ENCODE measurements at regions not wholly inside any gene's neighbourhood (a gene's known extent, or its start where the extent isn't known, plus 50 kb on each side); places are given as distances from the start of the nearest gene placed in this dataset.

- TF ChIP-seq IRF5 (IDR thresholded peaks at IDR 0.05; ENCODE audit: borderline replicate concordance) (no peak), TCF12 (IDR thresholded peaks at IDR 0.05; ENCODE audit: low read depth, low read length) (0 out of 2 replicates have a peak, but pooled peaks have one; percentile 15), POLR2AphosphoS5 (IDR thresholded peaks at IDR 0.05; ENCODE audit: low read length) (no peak), EZH2 (IDR thresholded peaks at IDR 0.05; ENCODE audit: borderline replicate concordance, control insufficient read depth, low read depth, low read length) (no peak), PKNOX1 (IDR thresholded peaks at IDR 0.05) (no peak), TCF7 (IDR thresholded peaks at IDR 0.05; ENCODE audit: borderline replicate concordance) (peak; percentile 79; the same call in 1 of the 2 replicates)
Observed at GRCh38 chr12:88299567-88300101, 157.5 kb downstream of the TMTC3 start (continued).

- no peaks in the 10 kb centered on the region for H3K36me3 ChIP-seq (ENCODE audit: control insufficient read depth in 2 of 2, insufficient read depth in 2 of 2, low read length in 1 of 2)
- no peak overlapping the region for H3K4me2 ChIP-seq (ENCODE audit: control insufficient read depth, insufficient read depth)
- BruUV-seq (replicated peaks), result no TSS peak
- intact Hi-C loops (cut with micrococcal nuclease; ENCODE audit: unreplicated experiment) (no loop called here), in situ Hi-C loops (cut with MboI) (loop anchor here (5.0 kb wide), 1 partner anchor 91 kb away; no protein-coding TSS in a partner anchor)
- no peaks in the 10 kb centered on the region for H3K27me3 ChIP-seq (replicated peaks in 1 of 2; ENCODE audit: control insufficient read depth in 2 of 2, insufficient read depth in 2 of 2, low read length in 1 of 2)
- ATAC-seq (no peak), FAIRE-seq (no peak), DNase-seq (ENCODE audit: low read depth, low spot score) (no peak)
- ChIA-PET SMC1A (ENCODE audit: uncharacterized antibody, unreplicated experiment) (interaction anchor here (0.6 to 5.5 kb wide), 14 partner anchors 7 to 234 kb away, joined by 3 to 69 read pairs (median 12); no protein-coding TSS in a partner anchor), CTCF (interaction anchor here (2.0 to 2.5 kb wide), 2 partner anchors 8 to 87 kb away, joined by 6 to 7 read pairs; no protein-coding TSS in a partner anchor), RAD21 (ENCODE audit: unreplicated experiment) (interaction anchor here (1.2 to 3.1 kb wide), 7 partner anchors 8 to 133 kb away, joined by 3 to 32 read pairs (median 17); no protein-coding TSS in a partner anchor), POLR2A (interaction anchor here (1.2 to 3.5 kb wide), 4 partner anchors 34 to 156 kb away, joined by 5 to 19 read pairs (median 6); no protein-coding TSS in a partner anchor)
- H4K20me1 ChIP-seq (ENCODE audit: control insufficient read depth, insufficient read depth), result no peaks in the 10 kb centered on the region
- H3K4me1 ChIP-seq (ENCODE audit: control insufficient read depth, insufficient read depth, low read length), result peaks cover 5% of the 10 kb centered on the region; the same call in 1 of the 2 replicates
- H3K9ac ChIP-seq (ENCODE audit: control insufficient read depth, insufficient read depth, low read length), result no peak overlapping the region
- no peak overlapping the region for H3K27ac ChIP-seq (ENCODE audit: control insufficient read depth, insufficient read depth)
- no peaks in the 10 kb centered on the region; the same call in 2 of the 3 replicates for H3K9me3 ChIP-seq (replicated peaks; ENCODE audit: control insufficient read depth, insufficient read depth, low read length)
- H2AFZ ChIP-seq (ENCODE audit: control insufficient read depth, low read depth, low read length), result no peak overlapping the region
- no peak overlapping the region for H3K4me3 ChIP-seq
- no peaks in the 10 kb centered on the region for H3K79me2 ChIP-seq (ENCODE audit: control insufficient read depth, insufficient read depth, low read length)
- no peak for TF ChIP-seq NFIC (IDR thresholded peaks at IDR 0.05; ENCODE audit: low read depth, low read length)
- TF ChIP-seq WRNIP1 (IDR thresholded peaks at IDR 0.05; ENCODE audit: borderline replicate concordance, low read depth, low read length), result no peak
- TF ChIP-seq GABPA (IDR thresholded peaks at IDR 0.05; ENCODE audit: low read depth), result no peak
- TF ChIP-seq YY1 (IDR thresholded peaks at IDR 0.05; ENCODE audit: low read depth, low read length), result no peak
- TF ChIP-seq KDM1A (IDR thresholded peaks at IDR 0.05; ENCODE audit: borderline replicate concordance), result no peak
- no peak for TF ChIP-seq SMC3 (IDR thresholded peaks at IDR 0.05; ENCODE audit: borderline replicate concordance, low read length)
- TF ChIP-seq ETV6 (conservative IDR thresholded peaks at IDR 0.05 in 1 of 2, IDR thresholded peaks at IDR 0.05 in 1 of 2; ENCODE audit: borderline replicate concordance in 1 of 2, low read depth in 1 of 2), result no peak
- TF ChIP-seq BACH1 (IDR thresholded peaks at IDR 0.05; ENCODE audit: borderline replicate concordance), result no peak
- no peak for TF ChIP-seq NFYB (IDR thresholded peaks at IDR 0.05; ENCODE audit: insufficient read depth, low read depth, low read length)
- TF ChIP-seq USF2 (IDR thresholded peaks at IDR 0.05; ENCODE audit: borderline replicate concordance, low read depth, low read length), result no peak
- TF ChIP-seq ZNF217 (IDR thresholded peaks at IDR 0.05), result no peak
- TF ChIP-seq CREB1 (IDR thresholded peaks at IDR 0.05; ENCODE audit: low read depth), result no peak
- TF ChIP-seq ZNF24 (IDR thresholded peaks at IDR 0.05), result 0 out of 2 replicates have a peak, but pooled peaks have one; percentile 22
- no peak for TF ChIP-seq IKZF2 (IDR thresholded peaks at IDR 0.05)
- TF ChIP-seq SMAD1 (IDR thresholded peaks at IDR 0.05; ENCODE audit: low read depth, partially characterized antibody), result no peak
Observed at GRCh38 chr12:88300931-88301330, 158.8 kb downstream of the TMTC3 start.
